ENCODE measurements at regions not wholly inside any gene's neighbourhood (a gene's known extent, or its start where the extent isn't known, plus 50 kb on each side); places are given as distances from the start of the nearest gene placed in this dataset.
"Not testable (repeated sequence)": the region's sequence is repeated elsewhere in the genome, so short reads cannot be mapped to it uniquely, and the experiment has no call there.

GRCh38 chr6:4460586-4461475, 315.4 kb upstream of the CDYL start:
- no peak for DNase-seq (ENCODE audit: low read depth in 2 of 2)

- DNase-seq (ENCODE audit: low read depth in 2 of 2): no peak
Measured at GRCh38 chr6:4459996-4460395, 316.2 kb upstream of the CDYL start.

GRCh38 chr6:4459032-4459431, 317.2 kb upstream of the CDYL start:
- no peak for DNase-seq (ENCODE audit: low read depth in 2 of 2)

- DNase-seq (ENCODE audit: low read depth in 2 of 2): no peak
Measured at GRCh38 chr6:4451718-4452117, 316.3 kb upstream of the ECI2 start.

GRCh38 chr6:4451081-4451480, 315.7 kb upstream of the ECI2 start:
- no peak for DNase-seq (ENCODE audit: low read depth in 2 of 2)

- DNase-seq (ENCODE audit: low read depth in 2 of 2): no peak
Measured at GRCh38 chr6:4450237-4450636, 314.9 kb upstream of the ECI2 start.

- DNase-seq (ENCODE audit: low read depth in 2 of 2): no peak
Measured at GRCh38 chr6:4449409-4449808, 314.0 kb upstream of the ECI2 start.

- no peak for DNase-seq (ENCODE audit: low read depth in 2 of 2)
Measured at GRCh38 chr6:4448841-4449240, 313.5 kb upstream of the ECI2 start.

- DNase-seq (ENCODE audit: low read depth in 2 of 2): no peak
Measured at GRCh38 chr6:4447639-4448330, 312.4 kb upstream of the ECI2 start.

- DNase-seq (ENCODE audit: low read depth in 2 of 2): no peak
Measured at GRCh38 chr6:4446982-4447381, 311.6 kb upstream of the ECI2 start.

- DNase-seq (ENCODE audit: low read depth in 2 of 2): no peak
Measured at GRCh38 chr6:4441981-4442434, 306.6 kb upstream of the ECI2 start.

- DNase-seq (ENCODE audit: low read depth in 2 of 2): no peak
Measured at GRCh38 chr6:4439159-4439558, 303.8 kb upstream of the ECI2 start.

GRCh38 chr6:4437342-4437741, 302.0 kb upstream of the ECI2 start:
- no peak for DNase-seq (ENCODE audit: low read depth in 2 of 2)

GRCh38 chr6:4435981-4436445, 300.6 kb upstream of the ECI2 start:
- DNase-seq (ENCODE audit: low read depth in 2 of 2): no peak

GRCh38 chr6:4434655-4435054, 299.3 kb upstream of the ECI2 start:
- DNase-seq (ENCODE audit: low read depth in 2 of 2): no peak

- DNase-seq (ENCODE audit: low read depth in 2 of 2): no peak
Measured at GRCh38 chr6:4433199-4433598, 297.8 kb upstream of the ECI2 start.

GRCh38 chr6:4426968-4427367, 291.6 kb upstream of the ECI2 start:
- no peak for DNase-seq (ENCODE audit: low read depth in 2 of 2)

GRCh38 chr6:4421837-4422236, 286.5 kb upstream of the ECI2 start:
- no peak for DNase-seq (ENCODE audit: low read depth in 2 of 2)

- no peak for DNase-seq (ENCODE audit: low read depth in 2 of 2)
Measured at GRCh38 chr6:4420160-4420865, 284.9 kb upstream of the ECI2 start.

- no peak for DNase-seq (ENCODE audit: low read depth in 2 of 2)
Measured at GRCh38 chr6:4415549-4415948, 280.2 kb upstream of the ECI2 start.

GRCh38 chr6:4414078-4414477, 278.7 kb upstream of the ECI2 start:
- not testable (repeated sequence) for DNase-seq (ENCODE audit: low read depth in 2 of 2)

- DNase-seq (ENCODE audit: low read depth in 2 of 2): no peak
Measured at GRCh38 chr6:4413073-4413472, 277.7 kb upstream of the ECI2 start.

Data from stimulated activated CD8-positive, alpha-beta memory T cell treated with anti-CD3 and anti-CD28 coated beads, Interleukin-7, amount 100 ng/mL, for 4 hours (primary cell).